GM12878 (cell line): ENCODE measurements at regions not wholly inside any gene's neighbourhood (a gene's known extent, or its start where the extent isn't known, plus 50 kb on each side); places are given as distances from the start of the nearest gene placed in this dataset.

Experiments
- ATAC-seq: fragments of 200-7000 bp; cut with Tn5 transposase; 3 replicates; pipeline ENCODE4 v1.9.1; 2020; ENCODE audit warnings: mild to moderate bottlenecking, moderate library complexity
- BruUV-seq: library from RNA; stranded (reverse); fragments of 400-500 nt; replicated peaks from 2 replicates; lab custom pipeline; 2021; lab: Mats Ljungman, UMichigan
- CTCF ChIA-PET: fragments of 300-600 bp; sonication (Branson Sonifier 250); formaldehyde crosslinking; extraction: SDS; loops from one replicate; lab custom pipeline; 2021; ENCODE audit warnings: inconsistent platforms; lab: Yijun Ruan, JAX
- POLR2A ChIA-PET: fragments of 350-600 bp; formaldehyde crosslinking; extraction: SDS; loops from one replicate; lab custom pipeline; 2021; ENCODE audit warnings: inconsistent platforms; lab: Charles Lee
- RAD21 ChIA-PET: fragments of 300-600 bp; sonication (Branson Sonifier 250); formaldehyde crosslinking; loops from one replicate; lab custom pipeline; 2023; ENCODE audit warnings: antibody characterized with exemption; ENCODE audit not compliant: unreplicated experiment; lab: Charles Lee
- SMC1A ChIA-PET: fragments of 300-600 bp; sonication (Branson Sonifier 250); formaldehyde crosslinking; loops from one replicate; lab custom pipeline; 2023; ENCODE audit not compliant: unreplicated experiment, uncharacterized antibody; lab: Charles Lee
- DNase-seq: peaks from one replicate; pipeline ENCODE4 v3.0.0-alpha.2; 2011; ENCODE audit warnings: low read depth, low spot score
- FAIRE-seq: peaks from 3 replicates; lab custom pipeline; 2011; peaks lifted over from hg19 to GRCh38; lab: Jason Lieb, UNC
- H2AFZ ChIP-seq: 2 replicates; pipeline ENCODE4 v1.6.0; 2011; ENCODE audit warnings: low read depth, low read length, control low read depth; ENCODE audit not compliant: control insufficient read depth
- H3K27ac ChIP-seq: 2 replicates; pipeline ENCODE4 v1.5.1; 2011; ENCODE audit warnings: control low read depth; ENCODE audit not compliant: control insufficient read depth, insufficient read depth
- H3K27me3 ChIP-seq, 2 experiments: replicated peaks in 1 of 2; 2 replicates each; pipeline versions ENCODE4 v1.6.0 to v1.6.1; 2011; ENCODE audit warnings: low read length in 1 of 2; ENCODE audit not compliant: control insufficient read depth in 2 of 2, insufficient read depth in 2 of 2
- H3K36me3 ChIP-seq, 2 experiments: 2 replicates each; pipeline ENCODE4 v1.5.1; 2011; ENCODE audit warnings: low read length in 1 of 2; ENCODE audit not compliant: control insufficient read depth in 2 of 2, insufficient read depth in 2 of 2
- H3K4me1 ChIP-seq: 2 replicates; pipeline ENCODE4 v1.6.1; 2011; ENCODE audit warnings: mild to moderate bottlenecking, low read length, moderate library complexity, mixed read lengths; ENCODE audit not compliant: control insufficient read depth, insufficient read depth
- H3K4me2 ChIP-seq: 2 replicates; pipeline ENCODE4 v1.6.0; 2011; ENCODE audit warnings: control low read depth; ENCODE audit not compliant: control insufficient read depth, insufficient read depth
- H3K4me3 ChIP-seq: fragments of 200-600 bp; sonication (generic); 2 replicates; pipeline ENCODE4 v1.5.1; 2016
- H3K79me2 ChIP-seq: 2 replicates; pipeline ENCODE4 v1.6.0; 2011; ENCODE audit warnings: low read length; ENCODE audit not compliant: control insufficient read depth, insufficient read depth
- H3K9ac ChIP-seq: 2 replicates; pipeline ENCODE4 v1.8.0; 2011; ENCODE audit warnings: low read length, control low read depth, mixed read lengths; ENCODE audit not compliant: control insufficient read depth, insufficient read depth
- H3K9me3 ChIP-seq: replicated peaks from 3 replicates; pipeline ENCODE4 v1.5.1; 2011; ENCODE audit warnings: mild to moderate bottlenecking, low read length; ENCODE audit not compliant: control insufficient read depth, insufficient read depth
- H4K20me1 ChIP-seq: 2 replicates; pipeline ENCODE4 v1.6.0; 2011; ENCODE audit not compliant: control insufficient read depth, insufficient read depth
- BRCA1 ChIP-seq: IDR thresholded peaks from 2 replicates; pipeline ENCODE4 v1.6.1; 2011; ENCODE audit warnings: low read depth, low read length, improper control_type of control experiment
- CBFB ChIP-seq: IDR thresholded peaks from 2 replicates; pipeline ENCODE4 v1.6.1; 2016; ENCODE audit warnings: antibody characterized with exemption, low read depth
- GATAD2B ChIP-seq: fragments of 450-650 bp; conservative IDR thresholded peaks from 2 replicates; pipeline ENCODE4 v1.6.1; 2017; ENCODE audit warnings: low read depth, mild to moderate bottlenecking, moderate library complexity
- NFIC ChIP-seq: IDR thresholded peaks from 2 replicates; pipeline ENCODE4 v1.6.1; 2012; ENCODE audit warnings: low read depth, mild to moderate bottlenecking, inconsistent platforms, low read length, moderate library complexity
- PML ChIP-seq: IDR thresholded peaks from 2 replicates; pipeline ENCODE4 v1.6.1; 2012; ENCODE audit warnings: low read length, inconsistent platforms
- TCF12 ChIP-seq: IDR thresholded peaks from 2 replicates; pipeline ENCODE4 v1.6.1; 2011; ENCODE audit warnings: low read depth, mild to moderate bottlenecking, low read length
- WGBS: methylation state at CpG from one replicate; pipeline ENCODE4 v1.1.6; 2016; ENCODE audit warnings: low lambda C conversion rate; ENCODE audit not compliant: insufficient replicate concordance, insufficient coverage; ENCODE audit errors: missing lambda C conversion rate; 5-methylcytosine and 5-hydroxymethylcytosine counted together
- in situ Hi-C: fragments of 300-500 bp; cut with MboI; formaldehyde crosslinking; loops from 9 replicates; pipeline ENCODE4 v1.14.3; 2018; ENCODE audit warnings: mixed read lengths
- intact Hi-C: fragments of 100-400 bp; cut with micrococcal nuclease; formaldehyde crosslinking; loops from one replicate; pipeline ENCODE4 v1.14.2; 2022; ENCODE audit not compliant: unreplicated experiment
- TF ChIP-seq, protein P1 (sequence below): IDR thresholded peaks from 2 replicates; pipeline ENCODE4 v1.6.1; 2012; ENCODE audit warnings: low read length, inconsistent platforms
- TF ChIP-seq, protein P2 (sequence below): fragments of 450-650 bp; IDR thresholded peaks from 2 replicates; pipeline ENCODE4 v1.6.1; 2017; ENCODE audit warnings: mild to moderate bottlenecking, moderate library complexity
- TF ChIP-seq, protein P3 (sequence below): fragments of 450-650 bp; IDR thresholded peaks from 2 replicates; pipeline ENCODE4 v1.6.1; 2017; ENCODE audit warnings: antibody characterized with exemption, mild to moderate bottlenecking, moderate library complexity
- TF ChIP-seq, protein P4 (sequence below): fragments of 450-650 bp; IDR thresholded peaks from 2 replicates; pipeline ENCODE4 v1.6.1; 2016; ENCODE audit warnings: mild to moderate bottlenecking

DNA sequence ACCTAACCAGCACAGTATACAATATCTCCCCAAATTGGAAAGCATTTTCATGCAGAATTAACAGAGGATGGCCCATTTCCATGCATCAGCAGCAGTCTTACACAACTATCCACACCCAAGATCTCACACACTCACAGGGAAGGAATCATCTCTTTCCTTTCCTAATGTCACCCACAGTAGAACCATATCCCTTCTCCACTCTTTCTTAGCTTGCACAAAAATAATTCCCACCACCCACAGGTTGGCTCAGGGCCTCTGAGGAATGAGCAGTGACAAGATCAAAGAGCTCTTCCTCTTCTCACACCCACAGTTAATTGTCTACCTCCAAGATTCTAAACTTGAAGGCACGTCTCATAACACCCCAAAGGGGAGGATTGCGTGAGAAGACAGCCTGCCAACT is 217.7 kb upstream of the VEGFC start (continued):
- TF ChIP-seq BRCA1 (no peak), NFIC (no peak)
- TF ChIP-seq, protein P1, sequence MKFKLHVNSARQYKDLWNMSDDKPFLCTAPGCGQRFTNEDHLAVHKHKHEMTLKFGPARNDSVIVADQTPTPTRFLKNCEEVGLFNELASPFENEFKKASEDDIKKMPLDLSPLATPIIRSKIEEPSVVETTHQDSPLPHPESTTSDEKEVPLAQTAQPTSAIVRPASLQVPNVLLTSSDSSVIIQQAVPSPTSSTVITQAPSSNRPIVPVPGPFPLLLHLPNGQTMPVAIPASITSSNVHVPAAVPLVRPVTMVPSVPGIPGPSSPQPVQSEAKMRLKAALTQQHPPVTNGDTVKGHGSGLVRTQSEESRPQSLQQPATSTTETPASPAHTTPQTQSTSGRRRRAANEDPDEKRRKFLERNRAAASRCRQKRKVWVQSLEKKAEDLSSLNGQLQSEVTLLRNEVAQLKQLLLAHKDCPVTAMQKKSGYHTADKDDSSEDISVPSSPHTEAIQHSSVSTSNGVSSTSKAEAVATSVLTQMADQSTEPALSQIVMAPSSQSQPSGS, result no peak

DNA sequence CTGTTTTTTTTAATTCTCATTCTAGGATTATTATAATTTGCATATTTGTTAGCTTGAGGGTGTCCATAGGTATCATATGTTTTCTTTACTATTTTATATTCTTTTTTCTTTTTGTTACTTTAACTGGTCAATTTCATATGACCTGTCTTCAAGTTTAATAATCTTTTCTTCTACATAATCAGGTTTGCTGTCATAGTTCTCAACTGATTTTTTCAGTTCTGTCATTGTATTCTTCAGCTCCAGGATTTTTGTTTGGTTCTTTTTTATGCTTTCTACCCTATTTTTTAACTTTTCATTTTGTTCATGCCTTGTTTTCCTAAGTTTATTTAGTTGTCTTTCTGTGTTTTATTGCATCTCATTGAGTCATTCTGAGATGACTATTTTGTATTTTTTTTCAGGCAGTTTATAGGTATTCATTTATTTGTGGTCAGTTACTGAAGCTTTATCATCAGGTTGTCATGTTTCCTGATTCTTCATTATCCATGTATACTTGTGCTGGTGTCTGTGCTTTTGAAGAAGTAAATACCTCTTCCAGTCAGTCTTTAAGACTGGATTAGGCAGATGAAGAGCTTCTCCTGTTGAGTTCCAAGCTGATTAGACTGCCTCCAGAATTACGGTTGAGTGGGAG is 220.3 kb upstream of the VEGFC start:
- POLR2A ChIA-PET, result no interaction called here
- no peaks in the 10 kb centered on the region; the same call in 2 of the 3 replicates for H3K9me3 ChIP-seq
- BruUV-seq, result no TSS peak
- RAD21 ChIA-PET, result no interaction called here
- ATAC-seq (no peak), DNase-seq (no peak), FAIRE-seq (no peak)
- no peaks in the 10 kb centered on the region for H3K79me2 ChIP-seq
- no peak overlapping the region for H2AFZ ChIP-seq
- no peaks in the 10 kb centered on the region for H4K20me1 ChIP-seq
- in situ Hi-C loops, result no loop called here
- CTCF ChIA-PET, result interaction anchor here (1.2 to 1.5 kb wide), 3 partner anchors 34 to 53 kb away, joined by 3 to 5 read pairs (median 4); no protein-coding TSS in a partner anchor
- H3K4me2 ChIP-seq, result no peak overlapping the region
- SMC1A ChIA-PET, result no interaction called here
- no peak overlapping the region for H3K9ac ChIP-seq
- no peaks in the 10 kb centered on the region for H3K27me3 ChIP-seq
- no peak overlapping the region for H3K27ac ChIP-seq
- H3K4me1 ChIP-seq, result no peaks in the 10 kb centered on the region
- H3K36me3 ChIP-seq, result no peaks in the 10 kb centered on the region
- intact Hi-C loops, result no loop called here
- 63% methylated on average over 1 of the region's 1 CpG for WGBS
- H3K4me3 ChIP-seq, result no peak overlapping the region
- TF ChIP-seq, protein P2, sequence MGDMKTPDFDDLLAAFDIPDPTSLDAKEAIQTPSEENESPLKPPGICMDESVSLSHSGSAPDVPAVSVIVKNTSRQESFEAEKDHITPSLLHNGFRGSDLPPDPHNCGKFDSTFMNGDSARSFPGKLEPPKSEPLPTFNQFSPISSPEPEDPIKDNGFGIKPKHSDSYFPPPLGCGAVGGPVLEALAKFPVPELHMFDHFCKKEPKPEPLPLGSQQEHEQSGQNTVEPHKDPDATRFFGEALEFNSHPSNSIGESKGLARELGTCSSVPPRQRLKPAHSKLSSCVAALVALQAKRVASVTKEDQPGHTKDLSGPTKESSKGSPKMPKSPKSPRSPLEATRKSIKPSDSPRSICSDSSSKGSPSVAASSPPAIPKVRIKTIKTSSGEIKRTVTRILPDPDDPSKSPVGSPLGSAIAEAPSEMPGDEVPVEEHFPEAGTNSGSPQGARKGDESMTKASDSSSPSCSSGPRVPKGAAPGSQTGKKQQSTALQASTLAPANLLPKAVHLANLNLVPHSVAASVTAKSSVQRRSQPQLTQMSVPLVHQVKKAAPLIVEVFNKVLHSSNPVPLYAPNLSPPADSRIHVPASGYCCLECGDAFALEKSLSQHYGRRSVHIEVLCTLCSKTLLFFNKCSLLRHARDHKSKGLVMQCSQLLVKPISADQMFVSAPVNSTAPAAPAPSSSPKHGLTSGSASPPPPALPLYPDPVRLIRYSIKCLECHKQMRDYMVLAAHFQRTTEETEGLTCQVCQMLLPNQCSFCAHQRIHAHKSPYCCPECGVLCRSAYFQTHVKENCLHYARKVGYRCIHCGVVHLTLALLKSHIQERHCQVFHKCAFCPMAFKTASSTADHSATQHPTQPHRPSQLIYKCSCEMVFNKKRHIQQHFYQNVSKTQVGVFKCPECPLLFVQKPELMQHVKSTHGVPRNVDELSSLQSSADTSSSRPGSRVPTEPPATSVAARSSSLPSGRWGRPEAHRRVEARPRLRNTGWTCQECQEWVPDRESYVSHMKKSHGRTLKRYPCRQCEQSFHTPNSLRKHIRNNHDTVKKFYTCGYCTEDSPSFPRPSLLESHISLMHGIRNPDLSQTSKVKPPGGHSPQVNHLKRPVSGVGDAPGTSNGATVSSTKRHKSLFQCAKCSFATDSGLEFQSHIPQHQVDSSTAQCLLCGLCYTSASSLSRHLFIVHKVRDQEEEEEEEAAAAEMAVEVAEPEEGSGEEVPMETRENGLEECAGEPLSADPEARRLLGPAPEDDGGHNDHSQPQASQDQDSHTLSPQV, result no peak
- TF ChIP-seq GATAD2B (no peak), TCF12 (no peak), PML (no peak), CBFB (no peak)
- TF ChIP-seq, protein P3, sequence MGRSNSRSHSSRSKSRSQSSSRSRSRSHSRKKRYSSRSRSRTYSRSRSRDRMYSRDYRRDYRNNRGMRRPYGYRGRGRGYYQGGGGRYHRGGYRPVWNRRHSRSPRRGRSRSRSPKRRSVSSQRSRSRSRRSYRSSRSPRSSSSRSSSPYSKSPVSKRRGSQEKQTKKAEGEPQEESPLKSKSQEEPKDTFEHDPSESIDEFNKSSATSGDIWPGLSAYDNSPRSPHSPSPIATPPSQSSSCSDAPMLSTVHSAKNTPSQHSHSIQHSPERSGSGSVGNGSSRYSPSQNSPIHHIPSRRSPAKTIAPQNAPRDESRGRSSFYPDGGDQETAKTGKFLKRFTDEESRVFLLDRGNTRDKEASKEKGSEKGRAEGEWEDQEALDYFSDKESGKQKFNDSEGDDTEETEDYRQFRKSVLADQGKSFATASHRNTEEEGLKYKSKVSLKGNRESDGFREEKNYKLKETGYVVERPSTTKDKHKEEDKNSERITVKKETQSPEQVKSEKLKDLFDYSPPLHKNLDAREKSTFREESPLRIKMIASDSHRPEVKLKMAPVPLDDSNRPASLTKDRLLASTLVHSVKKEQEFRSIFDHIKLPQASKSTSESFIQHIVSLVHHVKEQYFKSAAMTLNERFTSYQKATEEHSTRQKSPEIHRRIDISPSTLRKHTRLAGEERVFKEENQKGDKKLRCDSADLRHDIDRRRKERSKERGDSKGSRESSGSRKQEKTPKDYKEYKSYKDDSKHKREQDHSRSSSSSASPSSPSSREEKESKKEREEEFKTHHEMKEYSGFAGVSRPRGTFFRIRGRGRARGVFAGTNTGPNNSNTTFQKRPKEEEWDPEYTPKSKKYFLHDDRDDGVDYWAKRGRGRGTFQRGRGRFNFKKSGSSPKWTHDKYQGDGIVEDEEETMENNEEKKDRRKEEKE, result no peak
- TF ChIP-seq, protein P4, sequence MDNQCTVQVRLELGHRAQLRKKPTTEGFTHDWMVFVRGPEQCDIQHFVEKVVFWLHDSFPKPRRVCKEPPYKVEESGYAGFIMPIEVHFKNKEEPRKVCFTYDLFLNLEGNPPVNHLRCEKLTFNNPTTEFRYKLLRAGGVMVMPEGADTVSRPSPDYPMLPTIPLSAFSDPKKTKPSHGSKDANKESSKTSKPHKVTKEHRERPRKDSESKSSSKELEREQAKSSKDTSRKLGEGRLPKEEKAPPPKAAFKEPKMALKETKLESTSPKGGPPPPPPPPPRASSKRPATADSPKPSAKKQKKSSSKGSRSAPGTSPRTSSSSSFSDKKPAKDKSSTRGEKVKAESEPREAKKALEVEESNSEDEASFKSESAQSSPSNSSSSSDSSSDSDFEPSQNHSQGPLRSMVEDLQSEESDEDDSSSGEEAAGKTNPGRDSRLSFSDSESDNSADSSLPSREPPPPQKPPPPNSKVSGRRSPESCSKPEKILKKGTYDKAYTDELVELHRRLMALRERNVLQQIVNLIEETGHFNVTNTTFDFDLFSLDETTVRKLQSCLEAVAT, result no peak
- TF ChIP-seq, protein P1, result no peak
